Liver (tissue), 8 donors: ENCODE measurements at regions not wholly inside any gene's neighbourhood (a gene's known extent, or its start where the extent isn't known, plus 50 kb on each side); places are given as distances from the start of the nearest gene placed in this dataset.

Experiments used
- DNase-seq: peaks from one replicate; pipeline ENCODE4 v3.0.0-alpha.2; 2017; ENCODE audit warnings: low spot score
- H3K27ac ChIP-seq, 2 donors: one replicate each; pipeline ENCODE4 v1.7.0; 2013; ENCODE audit warnings: inconsistent platforms in 2 of 2, low read length in 2 of 2, control low read depth in 1 of 2, low read depth in 1 of 2, mild to moderate bottlenecking in 1 of 2
- H3K27me3 ChIP-seq, 4 donors: one replicate each; pipeline versions ENCODE4 v1.6.1 to v1.7.0; 2013; ENCODE audit warnings: low read length in 3 of 4, inconsistent platforms in 1 of 4, mild to moderate bottlenecking in 1 of 4, moderate library complexity in 1 of 4; ENCODE audit not compliant: control insufficient read depth in 4 of 4, insufficient read depth in 4 of 4
- H3K36me3 ChIP-seq, 4 donors: one replicate each; pipeline versions ENCODE4 v1.6.1 to v1.7.0; 2013; ENCODE audit warnings: low read length in 3 of 4, mild to moderate bottlenecking in 3 of 4, low read depth in 1 of 4, moderate library complexity in 1 of 4; ENCODE audit not compliant: control insufficient read depth in 4 of 4, insufficient read depth in 3 of 4
- H3K4me1 ChIP-seq, 4 donors: one replicate each; pipeline versions ENCODE4 v1.6.1 to v1.7.0; 2013; ENCODE audit warnings: low read length in 3 of 4, mild to moderate bottlenecking in 3 of 4, moderate library complexity in 1 of 4; ENCODE audit not compliant: control insufficient read depth in 4 of 4, insufficient read depth in 4 of 4
- H3K4me3 ChIP-seq, 3 donors: one replicate each; pipeline versions ENCODE4 v1.6.1 to v1.7.0; 2013; ENCODE audit warnings: low read length in 3 of 3, control low read depth in 1 of 3, low read depth in 1 of 3, mild to moderate bottlenecking in 1 of 3
- H3K9ac ChIP-seq, 2 donors: one replicate each; pipeline ENCODE4 v1.7.0; 2013; ENCODE audit warnings: low read length in 2 of 2, mild to moderate bottlenecking in 2 of 2, moderate library complexity in 2 of 2, control low read depth in 1 of 2, low read depth in 1 of 2
- H3K9me3 ChIP-seq, 4 donors: one replicate each; pipeline versions ENCODE4 v1.6.1 to v1.7.0; 2013; ENCODE audit warnings: low read length in 3 of 4; ENCODE audit not compliant: control insufficient read depth in 4 of 4
- CTCF ChIP-seq: fragments of 150-350 bp; IDR thresholded peaks from 2 replicates; pipeline ENCODE4 v1.5.1; 2017; ENCODE audit warnings: improper control_type of control experiment, low read depth, low read length; ENCODE audit not compliant: missing input control
- EGR1 ChIP-seq, 2 donors: IDR thresholded peaks; 2 replicates each; pipeline ENCODE4 v1.6.1; 2016 to 2018; ENCODE audit warnings: antibody characterized with exemption in 2 of 2, low read depth in 2 of 2
- FOXA1 ChIP-seq: IDR thresholded peaks from 2 replicates; pipeline ENCODE4 v1.6.1; 2016; ENCODE audit warnings: antibody characterized with exemption
- FOXA2 ChIP-seq: IDR thresholded peaks from 2 replicates; pipeline ENCODE4 v1.6.1; 2016; ENCODE audit warnings: antibody characterized with exemption
- GABPA ChIP-seq, 2 donors: IDR thresholded peaks in 1 of 2; conservative IDR thresholded peaks in 1 of 2; 2 replicates each; pipeline ENCODE4 v1.6.1; 2016; ENCODE audit warnings: antibody characterized with exemption in 2 of 2, mild to moderate bottlenecking in 1 of 2, moderate library complexity in 1 of 2
- HNF4A ChIP-seq, 2 donors: conservative IDR thresholded peaks; 2 replicates each; pipeline ENCODE4 v1.6.1; 2016; ENCODE audit warnings: antibody characterized with exemption in 2 of 2, mild to moderate bottlenecking in 2 of 2
- HNF4G ChIP-seq: IDR thresholded peaks from 2 replicates; pipeline ENCODE4 v1.6.1; 2016; ENCODE audit warnings: antibody characterized with exemption
- JUND ChIP-seq, 2 donors: IDR thresholded peaks; 2 replicates each; pipeline ENCODE4 v1.6.1; 2016; ENCODE audit warnings: antibody characterized with exemption in 2 of 2
- MAX ChIP-seq: IDR thresholded peaks from 2 replicates; pipeline ENCODE4 v1.6.1; 2016; ENCODE audit warnings: antibody characterized with exemption
- NR2F2 ChIP-seq: IDR thresholded peaks from 2 replicates; pipeline ENCODE4 v1.6.1; 2016; ENCODE audit warnings: antibody characterized with exemption
- REST ChIP-seq: IDR thresholded peaks from 2 replicates; pipeline ENCODE4 v1.6.1; 2016; ENCODE audit warnings: antibody characterized with exemption, mild to moderate bottlenecking
- RXRA ChIP-seq, 2 donors: IDR thresholded peaks; 2 replicates each; pipeline ENCODE4 v1.6.1; 2017 to 2018; ENCODE audit warnings: antibody characterized with exemption in 2 of 2, mild to moderate bottlenecking in 1 of 2
- SP1 ChIP-seq: IDR thresholded peaks from 2 replicates; pipeline ENCODE4 v1.6.1; 2018; ENCODE audit warnings: antibody characterized with exemption, mild to moderate bottlenecking
- TAF1 ChIP-seq: conservative IDR thresholded peaks from 2 replicates; pipeline ENCODE4 v1.6.1; 2016; ENCODE audit warnings: antibody characterized with exemption, mild to moderate bottlenecking
- YY1 ChIP-seq: IDR thresholded peaks from 2 replicates; pipeline ENCODE4 v1.6.1; 2016; ENCODE audit warnings: antibody characterized with exemption, mild to moderate bottlenecking
- WGBS: extraction: QIAGEN DNeasy Blood & Tissue Kit; methylation state at CpG from one replicate; pipeline ENCODE4 v1.1.7; 2013; 5-methylcytosine and 5-hydroxymethylcytosine counted together
- TF ChIP-seq, protein P1 (sequence below): IDR thresholded peaks from 2 replicates; pipeline ENCODE4 v1.6.1; 2016; ENCODE audit warnings: antibody characterized with exemption
- TF ChIP-seq, protein P2 (sequence below): IDR thresholded peaks from 2 replicates; pipeline ENCODE4 v1.6.1; 2016; ENCODE audit warnings: antibody characterized with exemption
- donor health status: healthy.
- donor health status: healthy.
- donor health status: healthy.
- donor health status: healthy.
- donor health status: healthy.

- 92% methylated on average over 9 of the region's 9 CpGs for WGBS
- TF ChIP-seq MAX: no peak
- no peak for TF ChIP-seq EGR1 (IDR thresholded peaks at IDR 0.05; ENCODE audit: low read depth in 2 of 2)
- Histone ChIP-seq H3K4me3 (no peak overlapping the region), H3K4me1 (peaks cover 0 to 13% (median 2%) of the 10 kb centered on the region in 4 donors), H3K27me3 (no peaks in the 10 kb centered on the region), H3K27ac (no peak overlapping the region), H3K36me3 (no peaks in the 10 kb centered on the region), H3K9ac (no peak overlapping the region), H3K9me3 (no peaks in the 10 kb centered on the region)
- no peak for DNase-seq
Observed at GRCh38 chr21:28541371-28542112, 451.1 kb downstream of the LTN1 start.

GRCh38 chr21:28540514-28540913 lies 452.2 kb downstream of the LTN1 start:
- no peak for TF ChIP-seq MAX
- TF ChIP-seq, protein P1, sequence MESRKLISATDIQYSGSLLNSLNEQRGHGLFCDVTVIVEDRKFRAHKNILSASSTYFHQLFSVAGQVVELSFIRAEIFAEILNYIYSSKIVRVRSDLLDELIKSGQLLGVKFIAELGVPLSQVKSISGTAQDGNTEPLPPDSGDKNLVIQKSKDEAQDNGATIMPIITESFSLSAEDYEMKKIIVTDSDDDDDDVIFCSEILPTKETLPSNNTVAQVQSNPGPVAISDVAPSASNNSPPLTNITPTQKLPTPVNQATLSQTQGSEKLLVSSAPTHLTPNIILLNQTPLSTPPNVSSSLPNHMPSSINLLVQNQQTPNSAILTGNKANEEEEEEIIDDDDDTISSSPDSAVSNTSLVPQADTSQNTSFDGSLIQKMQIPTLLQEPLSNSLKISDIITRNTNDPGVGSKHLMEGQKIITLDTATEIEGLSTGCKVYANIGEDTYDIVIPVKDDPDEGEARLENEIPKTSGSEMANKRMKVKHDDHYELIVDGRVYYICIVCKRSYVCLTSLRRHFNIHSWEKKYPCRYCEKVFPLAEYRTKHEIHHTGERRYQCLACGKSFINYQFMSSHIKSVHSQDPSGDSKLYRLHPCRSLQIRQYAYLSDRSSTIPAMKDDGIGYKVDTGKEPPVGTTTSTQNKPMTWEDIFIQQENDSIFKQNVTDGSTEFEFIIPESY: no peak
- TF ChIP-seq NR2F2: no peak
- no peak for TF ChIP-seq JUND (IDR thresholded peaks at IDR 0.05)
- TF ChIP-seq TAF1: no peak
- TF ChIP-seq REST: no peak
- TF ChIP-seq, protein P2, sequence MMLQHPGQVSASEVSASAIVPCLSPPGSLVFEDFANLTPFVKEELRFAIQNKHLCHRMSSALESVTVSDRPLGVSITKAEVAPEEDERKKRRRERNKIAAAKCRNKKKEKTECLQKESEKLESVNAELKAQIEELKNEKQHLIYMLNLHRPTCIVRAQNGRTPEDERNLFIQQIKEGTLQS: no peak
- TF ChIP-seq HNF4A (conservative IDR thresholded peaks at IDR 0.05): no peak
- H3K4me3 ChIP-seq: no peak overlapping the region
- H3K27me3 ChIP-seq: no peaks in the 10 kb centered on the region
- WGBS: 84% methylated on average over 1 of the region's 1 CpG
- DNase-seq: no peak
- no peak overlapping the region for H3K9ac ChIP-seq
- no peak overlapping the region for H3K27ac ChIP-seq
- no peaks in the 10 kb centered on the region for H3K9me3 ChIP-seq
- H3K36me3 ChIP-seq: no peaks in the 10 kb centered on the region
- H3K4me1 ChIP-seq: peaks cover 0 to 13% (median 2%) of the 10 kb centered on the region in 4 donors

- Histone ChIP-seq H3K9me3 (no peaks in the 10 kb centered on the region), H3K4me3 (no peak overlapping the region), H3K9ac (no peak overlapping the region), H3K27ac (no peak overlapping the region), H3K4me1 (peaks cover 0 to 13% (median 2%) of the 10 kb centered on the region in 4 donors), H3K36me3 (no peaks in the 10 kb centered on the region), H3K27me3 (no peaks in the 10 kb centered on the region)
- DNase-seq: no peak
- TF ChIP-seq CTCF (no peak), YY1 (peak; percentile 62), FOXA1 (no peak), TAF1 (no peak), EGR1 (IDR thresholded peaks at IDR 0.05; ENCODE audit: low read depth in 2 of 2) (no peak), GABPA (IDR thresholded peaks at IDR 0.05 in 1 of 2, conservative IDR thresholded peaks at IDR 0.05 in 1 of 2) (no peak), NR2F2 (no peak), SP1 (peak; percentile 41), FOXA2 (no peak), MAX (no peak), RXRA (IDR thresholded peaks at IDR 0.05) (peak in 1 of 2 donors; percentile 13), HNF4G (peak; percentile 31)
- TF ChIP-seq, protein P1: no peak
Observed at GRCh38 chr21:28539623-28539988, 453.1 kb downstream of the LTN1 start.
